ENCODE measurements at regions not wholly inside any gene's neighbourhood (a gene's known extent, or its start where the extent isn't known, plus 50 kb on each side); places are given as distances from the start of the nearest gene placed in this dataset.

- DNase-seq (ENCODE audit: low spot score), result no peak
Measured at GRCh38 chr12:98344046-98344930, 171.1 kb upstream of the TMPO start.

DNA sequence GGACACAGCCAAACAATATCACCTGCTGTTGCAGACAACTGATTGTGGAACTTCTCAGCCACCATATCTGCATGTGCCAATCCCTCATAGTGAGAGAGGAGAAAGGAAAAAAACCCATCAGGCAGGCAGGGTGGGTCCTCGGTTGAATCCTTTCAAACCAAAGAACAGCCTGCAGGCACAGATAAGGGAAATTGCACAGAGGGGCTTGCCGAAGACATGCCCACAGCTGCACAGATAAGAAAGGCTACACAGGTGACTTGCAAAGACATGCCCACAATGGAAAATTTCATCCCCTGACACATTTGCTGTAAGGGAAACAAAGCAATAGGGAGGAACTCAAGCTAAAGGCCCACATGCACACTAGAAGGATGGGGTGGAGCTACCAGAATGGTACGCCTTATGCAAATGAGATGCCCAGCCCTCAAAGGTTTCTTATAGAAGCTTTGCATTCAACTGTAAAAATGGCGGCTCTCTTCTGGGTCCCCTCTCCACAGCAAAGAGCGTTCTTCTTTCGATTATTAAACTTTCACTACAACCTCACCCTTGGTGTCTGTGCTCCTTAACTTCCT lies 170.0 kb upstream of the TMPO start:
- no peak for DNase-seq (ENCODE audit: low spot score)

- no peak for DNase-seq (ENCODE audit: low spot score)
Measured at GRCh38 chr12:98351089-98351488, 164.3 kb upstream of the TMPO start.

DNA sequence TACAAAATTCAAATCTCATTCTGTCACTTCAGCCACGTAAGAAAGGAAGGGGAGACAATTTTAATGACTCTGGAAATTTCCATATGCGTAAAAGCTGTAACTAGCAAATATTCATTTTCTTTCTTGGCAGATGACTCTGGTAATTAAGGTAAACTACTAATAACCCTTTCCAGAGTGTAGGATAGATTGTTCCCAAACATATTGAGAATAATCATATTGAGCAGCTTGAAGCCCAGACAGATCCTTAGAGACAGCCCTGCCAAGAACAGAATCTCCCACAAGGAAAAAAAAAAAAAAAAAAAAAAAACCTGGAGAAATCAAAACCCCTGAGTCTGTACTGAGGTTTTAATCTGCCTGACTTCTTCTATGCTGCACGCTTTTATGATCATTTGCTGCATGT lies 163.6 kb upstream of the TMPO start:
- DNase-seq (ENCODE audit: low spot score), result no peak

DNA sequence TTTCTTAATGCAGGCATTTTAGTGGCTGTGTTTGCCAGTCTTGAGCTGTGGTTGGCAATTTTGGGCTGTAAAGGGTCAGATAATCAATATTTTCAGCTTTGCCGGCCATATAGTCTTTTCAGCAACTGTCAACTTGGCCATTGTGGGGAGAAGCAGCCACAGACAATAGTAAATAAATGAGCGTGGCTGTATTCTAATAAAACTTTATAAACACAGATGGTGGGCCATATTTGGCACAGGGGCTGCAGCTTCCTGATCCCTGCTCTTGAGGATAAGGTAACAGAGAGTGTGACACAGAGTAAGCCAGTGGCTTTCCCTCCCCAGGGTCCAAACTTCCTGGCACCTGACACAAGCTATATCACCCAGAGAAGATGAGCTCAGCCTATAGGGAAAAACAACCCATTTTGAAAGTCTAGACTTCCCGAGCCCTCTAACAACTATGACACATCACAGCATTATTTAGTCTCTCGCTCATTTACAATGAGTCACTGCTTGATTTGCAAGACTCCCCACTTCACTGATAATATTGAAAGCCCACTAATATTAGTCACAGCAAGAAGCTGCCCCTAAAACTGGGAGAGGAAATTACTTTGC lies 163.1 kb upstream of the TMPO start:
- no peak for DNase-seq (ENCODE audit: low spot score)

DNA sequence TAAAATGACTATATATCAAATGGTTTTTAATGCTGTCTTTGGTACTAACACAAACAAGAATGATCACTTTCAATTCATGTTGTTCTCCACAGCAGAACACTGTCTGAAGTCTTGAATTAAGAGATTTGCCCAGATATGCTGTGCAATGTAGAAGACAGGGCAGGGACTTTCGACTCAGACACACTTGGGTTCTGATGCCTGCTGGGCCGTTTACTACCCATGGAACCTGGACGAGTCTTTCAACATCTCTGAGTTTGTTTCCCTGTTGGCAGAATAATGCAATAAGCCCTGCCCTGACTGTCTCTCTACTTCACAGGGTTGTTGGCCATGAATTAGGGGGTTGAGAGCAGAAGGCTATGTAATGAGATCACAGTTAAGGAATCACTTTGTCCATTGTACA lies 162.6 kb upstream of the TMPO start:
- no peak for DNase-seq (ENCODE audit: low spot score)

DNA sequence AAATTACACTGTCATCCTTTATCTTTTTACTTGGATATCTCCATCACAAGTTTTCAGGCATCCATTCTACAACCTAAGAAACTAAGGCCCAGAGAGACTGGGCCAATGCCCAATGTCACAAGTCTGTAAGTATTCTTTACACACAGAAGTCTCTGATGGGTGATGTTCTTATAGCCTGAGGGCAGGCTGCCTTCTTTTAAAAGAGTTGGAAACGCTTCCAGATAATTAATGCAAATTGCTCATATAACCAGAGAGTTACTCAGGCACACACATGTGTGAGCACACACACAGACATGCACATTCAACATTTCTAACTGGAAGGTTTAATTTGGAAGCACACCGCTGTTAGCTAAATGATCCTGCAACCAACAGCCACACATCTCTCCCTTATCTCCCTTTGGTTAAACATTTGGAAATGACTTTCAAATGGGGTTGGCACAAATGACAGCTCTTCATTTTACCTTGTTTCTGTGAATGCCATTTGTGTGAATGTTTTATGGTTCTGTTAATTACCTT lies 160.8 kb upstream of the TMPO start:
- DNase-seq (ENCODE audit: low spot score), result no peak

DNA sequence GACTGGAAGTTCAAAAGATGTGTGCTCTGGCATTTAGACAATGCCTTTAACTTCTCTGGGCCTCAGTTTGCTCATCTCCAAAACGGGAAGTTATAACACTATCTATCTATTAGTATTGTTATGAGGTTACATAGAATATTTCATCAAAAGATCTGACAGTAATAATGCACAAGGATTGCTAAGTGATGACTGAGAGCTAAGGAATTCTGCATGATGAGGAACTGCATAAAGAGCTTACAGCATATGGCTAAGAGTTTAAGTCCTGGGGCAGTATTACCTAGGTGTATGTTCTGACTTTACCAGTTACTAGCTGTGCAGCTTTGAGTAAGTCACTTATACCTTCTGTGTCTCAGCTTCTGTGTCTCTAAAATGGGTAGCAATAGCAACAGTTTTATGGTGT lies 160.1 kb upstream of the TMPO start:
- DNase-seq (ENCODE audit: low spot score), result no peak

DNA sequence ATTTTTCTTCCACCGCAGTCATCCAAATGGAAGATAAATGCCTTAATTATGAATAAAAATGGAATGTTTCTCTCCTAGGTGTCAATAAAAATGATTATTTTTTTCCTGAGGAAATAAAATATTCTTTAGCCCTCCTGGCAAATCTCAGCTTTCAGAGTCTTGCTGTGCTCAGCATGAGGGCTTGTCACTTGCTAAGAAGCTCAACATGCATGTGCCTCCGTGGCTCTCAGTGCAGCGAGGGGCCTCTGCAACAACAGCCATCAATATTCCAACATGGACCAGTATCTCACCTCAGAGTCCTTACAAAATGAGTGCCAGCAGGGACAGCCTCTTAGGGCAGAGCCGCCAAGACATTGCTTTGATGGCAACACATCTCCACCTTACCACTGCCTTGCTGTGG lies 159.5 kb upstream of the TMPO start:
- no peak for DNase-seq (ENCODE audit: low spot score)

- DNase-seq (ENCODE audit: low spot score), result no peak
Measured at GRCh38 chr12:98358144-98358543, 157.2 kb upstream of the TMPO start.

- DNase-seq (ENCODE audit: low spot score), result no peak
Measured at GRCh38 chr12:98359856-98360255, 155.5 kb upstream of the TMPO start.

- DNase-seq (ENCODE audit: low spot score), result no peak
Measured at GRCh38 chr12:98360401-98360800, 155.0 kb upstream of the TMPO start.

- no peak for DNase-seq (ENCODE audit: low spot score)
Measured at GRCh38 chr12:98369581-98369980, 145.8 kb upstream of the TMPO start.

- DNase-seq (ENCODE audit: low spot score), result no peak
Measured at GRCh38 chr12:98370976-98371375, 144.4 kb upstream of the TMPO start.

GRCh38 chr12:98371419-98371818 lies 144.0 kb upstream of the TMPO start:
- no peak for DNase-seq (ENCODE audit: low spot score)

- DNase-seq (ENCODE audit: low spot score), result no peak
Measured at GRCh38 chr12:98372340-98373024, 142.9 kb upstream of the TMPO start.

DNA sequence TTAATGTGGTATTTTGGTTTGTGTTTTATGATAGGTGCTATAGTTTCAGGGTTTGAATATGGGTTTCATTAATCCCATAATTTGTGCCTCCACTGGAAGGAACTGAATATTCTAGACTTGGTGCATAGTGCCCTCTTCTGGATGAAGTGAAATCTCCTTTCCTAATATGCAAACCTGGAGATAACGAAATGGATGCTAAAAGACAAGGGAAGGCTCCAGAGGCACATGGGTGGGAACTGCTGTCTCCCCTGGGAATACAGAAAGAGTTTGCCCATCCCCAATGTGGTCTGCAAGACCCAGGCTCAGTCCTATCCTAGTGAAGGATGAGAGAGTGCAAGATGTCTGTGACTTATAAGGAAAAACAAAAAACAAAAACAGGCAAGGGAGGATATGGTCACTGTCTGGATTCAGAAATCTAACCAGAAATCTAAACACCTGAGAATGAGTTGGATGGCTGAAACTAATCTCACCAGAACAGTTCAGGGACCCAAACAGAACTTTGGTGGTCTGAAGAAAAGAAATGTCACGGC lies 142.3 kb upstream of the TMPO start:
- peak; percentile 61 for DNase-seq (ENCODE audit: low spot score)

DNA sequence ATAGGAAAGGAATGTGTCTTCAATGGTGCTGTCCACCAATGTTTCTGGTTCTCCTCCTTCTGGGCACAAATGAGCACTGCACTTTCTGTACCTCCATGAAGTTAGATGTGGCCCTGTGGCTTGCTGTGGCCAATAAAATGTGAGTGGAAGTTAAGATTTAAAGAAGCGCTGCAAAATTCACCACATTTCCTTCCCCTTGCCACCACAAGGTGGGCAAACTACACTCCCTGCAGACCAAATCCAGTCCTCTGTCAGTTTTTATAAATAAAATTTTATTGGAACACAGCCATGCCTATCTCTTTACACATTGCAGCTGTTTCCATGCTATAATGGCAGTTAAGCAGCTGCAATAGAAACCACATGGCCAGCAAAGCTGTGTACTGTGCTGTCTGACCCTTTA lies 141.4 kb upstream of the TMPO start:
- no peak for DNase-seq (ENCODE audit: low spot score)

GRCh38 chr12:98379106-98379505 lies 136.3 kb upstream of the TMPO start:
- no peak for DNase-seq (ENCODE audit: low spot score)

DNA sequence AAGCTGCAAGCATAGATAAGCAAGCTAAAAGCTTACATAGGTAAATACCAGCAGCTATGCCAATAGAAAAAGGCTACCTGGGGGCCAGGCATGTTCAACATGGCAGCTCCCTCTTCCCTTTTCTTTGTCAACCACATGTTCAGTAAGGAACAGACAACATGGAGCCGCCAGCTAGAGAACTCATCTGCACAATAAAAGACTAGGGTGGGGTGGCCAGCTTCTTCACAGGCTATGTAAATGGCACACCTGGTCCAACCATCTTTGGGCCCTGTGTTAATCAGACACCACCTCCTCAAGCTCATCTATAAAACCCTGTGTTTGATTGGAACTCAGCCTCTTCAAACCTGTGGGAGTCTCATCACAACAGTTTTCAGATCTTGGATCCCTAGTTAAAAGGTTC lies 129.7 kb upstream of the TMPO start:
- no peak for DNase-seq (ENCODE audit: low spot score)

GRCh38 chr12:98387444-98387843 lies 127.9 kb upstream of the TMPO start:
- DNase-seq (ENCODE audit: low spot score), result no peak

GRCh38 chr12:98388126-98388525 lies 127.3 kb upstream of the TMPO start:
- DNase-seq (ENCODE audit: low spot score), result no peak

Data from HT-29 (cell line).